K562 (cell line): ENCODE measurements at regions not wholly inside any gene's neighbourhood (a gene's known extent, or its start where the extent isn't known, plus 50 kb on each side); places are given as distances from the start of the nearest gene placed in this dataset.

Experiments used
- AFF4 ChIP-seq: sonication (generic); formaldehyde crosslinking; IDR thresholded peaks from 2 replicates; pipeline ENCODE4 v1.8.0; 2023; ENCODE audit warnings: mild to moderate bottlenecking, missing genetic modification reagents
- ATF2 ChIP-seq: sonication (generic); formaldehyde crosslinking; IDR thresholded peaks from 2 replicates; pipeline ENCODE4 v1.8.1; 2022; ENCODE audit warnings: missing genetic modification reagents
- ATF7 ChIP-seq: fragments of 450-650 bp; IDR thresholded peaks from 2 replicates; pipeline ENCODE4 v1.7.1; 2014; ENCODE audit warnings: mild to moderate bottlenecking, moderate library complexity
- BRD9 ChIP-seq: fragments of 450-650 bp; IDR thresholded peaks from 2 replicates; pipeline ENCODE4 v1.6.1; 2018; ENCODE audit warnings: low read depth; ENCODE audit not compliant: partially characterized antibody
- E4F1 ChIP-seq: fragments of 250-450 bp; sonication (Bioruptor Pico); IDR thresholded peaks from 2 replicates; pipeline ENCODE4 v1.5.0; 2021; ENCODE audit warnings: mild to moderate bottlenecking, borderline replicate concordance
- EP400 ChIP-seq: fragments of 450-650 bp; IDR thresholded peaks from 2 replicates; pipeline ENCODE4 v1.6.1; 2017; ENCODE audit warnings: antibody characterized with exemption, mild to moderate bottlenecking, moderate library complexity
- FOS ChIP-seq: IDR thresholded peaks from 3 replicates; pipeline ENCODE4 v1.6.1; 2011; ENCODE audit not compliant: insufficient read length; ENCODE audit errors: extremely low read depth
- FOXJ2 ChIP-seq: fragments of 200-800 bp; sonication (Bioruptor generic); IDR thresholded peaks from 2 replicates; pipeline ENCODE4 v1.6.1; 2016; ENCODE audit warnings: missing genetic modification characterization, missing compliant biosample characterization
- HCFC1 ChIP-seq: IDR thresholded peaks from 2 replicates; pipeline ENCODE4 v1.6.1; 2012; ENCODE audit warnings: low read depth, low read length, improper control_type of control experiment
- HEY1 ChIP-seq: fragments of 250-450 bp; sonication (Bioruptor Pico); IDR thresholded peaks from 2 replicates; pipeline ENCODE4 v1.5.0; 2020; ENCODE audit warnings: mild to moderate bottlenecking, moderate library complexity, borderline replicate concordance
- ILK ChIP-seq: fragments of 450-650 bp; IDR thresholded peaks from 2 replicates; pipeline ENCODE4 v1.6.1; 2016; ENCODE audit warnings: missing genetic modification characterization, low read depth, mild to moderate bottlenecking, missing compliant biosample characterization, moderate library complexity, borderline replicate concordance
- MAFK ChIP-seq: IDR thresholded peaks from 2 replicates; pipeline ENCODE4 v1.6.1; 2011; ENCODE audit warnings: low read length, improper control_type of control experiment
- MAZ ChIP-seq, 2 experiments: fragments of 450-650 bp in 1 of 2; sonication (generic) in 1 of 2; formaldehyde crosslinking; IDR thresholded peaks in 1 of 2; conservative IDR thresholded peaks in 1 of 2; 2 replicates each; pipeline versions ENCODE4 v1.4.0 to v1.5.0; 2020; ENCODE audit warnings: mild to moderate bottlenecking in 1 of 2, missing genetic modification reagents in 1 of 2
- MCM3 ChIP-seq: fragments of 450-650 bp; IDR thresholded peaks from 2 replicates; pipeline ENCODE4 v1.6.1; 2016
- MXD1 ChIP-seq: fragments of 250-450 bp; sonication (Bioruptor Pico); IDR thresholded peaks from 2 replicates; pipeline ENCODE4 v1.8.0; 2021; ENCODE audit warnings: borderline replicate concordance, mild to moderate bottlenecking, moderate library complexity; ENCODE audit not compliant: poor library complexity, severe bottlenecking
- PHF20 ChIP-seq: fragments of 450-650 bp; IDR thresholded peaks from 2 replicates; pipeline ENCODE4 v1.6.1; 2018; ENCODE audit not compliant: partially characterized antibody
- SAFB ChIP-seq: fragments of 200-400 bp; formaldehyde crosslinking; IDR thresholded peaks from 2 replicates; pipeline ENCODE4 v1.6.1; 2017; ENCODE audit warnings: low read depth, low read length, borderline replicate concordance
- SIN3A ChIP-seq, 2 experiments: fragments of 150-350 bp in 1 of 2; IDR thresholded peaks; 2 replicates each; pipeline ENCODE4 v1.6.1; 2011 to 2016; ENCODE audit warnings: borderline replicate concordance in 2 of 2, low read depth in 2 of 2, low read length in 2 of 2, mild to moderate bottlenecking in 2 of 2, moderate library complexity in 2 of 2; ENCODE audit not compliant: control insufficient read depth in 1 of 2
- SMARCE1 ChIP-seq: fragments of 450-650 bp; IDR thresholded peaks from 2 replicates; pipeline ENCODE4 v1.7.1; 2016; ENCODE audit warnings: mild to moderate bottlenecking
- SOX6 ChIP-seq: fragments of 450-650 bp; IDR thresholded peaks from 2 replicates; pipeline ENCODE4 v1.6.1; 2014; ENCODE audit warnings: mild to moderate bottlenecking
- TRIM24 ChIP-seq, 2 experiments: fragments of 450-650 bp; IDR thresholded peaks; 2 replicates each; pipeline ENCODE4 v1.6.1; 2016
- ZFP36 ChIP-seq: fragments of 150-350 bp; IDR thresholded peaks from 2 replicates; pipeline ENCODE4 v1.6.1; 2018; ENCODE audit warnings: low read length, low read depth; ENCODE audit not compliant: partially characterized antibody

GRCh38 chr11:95512682-95513081, 276.9 kb downstream of the FAM76B start (continued):
- TF ChIP-seq PHF20 (no peak), SOX6 (peak; percentile 72), SIN3A (IDR thresholded peaks at IDR 0.05; ENCODE audit: borderline replicate concordance in 2 of 2, control insufficient read depth in 1 of 2, low read depth in 2 of 2, low read length in 2 of 2) (no peak), MAZ (CRISPR knock-in tag; conservative IDR thresholded peaks at IDR 0.05 in 1 of 2, IDR thresholded peaks at IDR 0.05 in 1 of 2) (0 out of 4 replicates have a peak, but pooled peaks of 1 of the 2 experiments have one; percentile 33), ZFP36 (peak; percentile 25), ATF2 (CRISPR knock-in tag) (no peak), BRD9 (no peak), HEY1 (CRISPR knock-in tag) (no peak), ATF7 (peak; percentile 37; the same call in 1 of the 2 replicates), FOXJ2 (tag) (peak; percentile 79), AFF4 (CRISPR knock-in tag) (no peak), SAFB (no peak), EP400 (no peak), E4F1 (CRISPR knock-in tag) (no peak), MAFK (peak; percentile 51; the same call in 1 of the 2 replicates), SMARCE1 (peak; percentile 71; the same call in 1 of the 2 replicates), ILK (no peak), MXD1 (CRISPR knock-in tag) (no peak), MCM3 (no peak), HCFC1 (no peak), FOS (peak; percentile 39), TRIM24 (IDR thresholded peaks at IDR 0.05) (peak in 1 of 2 experiments; percentile 37; a peak in 1 of 4 replicates)
